GM21786 (cell line): ENCODE measurements at regions not wholly inside any gene's neighbourhood (a gene's known extent, or its start where the extent isn't known, plus 50 kb on each side); places are given as distances from the start of the nearest gene placed in this dataset.

Source experiments
- ATAC-seq: cut with Tn5 transposase; IDR thresholded peaks from one replicate; pipeline ENCODE4 v1.9.1; 2021; ENCODE audit not compliant: unreplicated experiment

DNA sequence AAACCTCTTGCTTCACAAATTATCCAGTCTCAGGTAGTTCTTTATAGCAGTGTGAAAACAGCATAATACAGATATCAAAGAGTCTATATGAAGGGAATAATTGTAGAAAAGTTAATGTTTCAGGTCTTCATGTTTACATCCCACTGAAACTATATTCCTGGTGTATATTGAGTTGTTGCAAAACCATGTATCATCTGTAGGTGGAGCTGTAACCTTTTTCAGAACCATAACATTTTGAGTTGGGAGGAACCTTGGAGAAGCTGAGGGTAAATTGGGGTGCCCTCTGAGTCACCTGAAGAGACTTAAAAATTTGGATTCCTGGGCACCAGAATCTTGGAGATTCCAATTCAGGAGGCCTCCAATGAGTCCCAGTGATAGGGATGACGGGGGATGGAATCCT is 51.9 kb upstream of the TAPT1 start:
- ATAC-seq, result no peak
